ENCODE measurements at regions not wholly inside any gene's neighbourhood (a gene's known extent, or its start where the extent isn't known, plus 50 kb on each side); places are given as distances from the start of the nearest gene placed in this dataset.

- Histone ChIP-seq H3K36me3 (ENCODE audit: control insufficient read depth in 1 of 2, insufficient read depth in 2 of 2, low read length in 1 of 2) (no peaks in the 10 kb centered on the region), H3K9me3 (ENCODE audit: control insufficient read depth, low read length) (no peaks in the 10 kb centered on the region), H3K27me3 (ENCODE audit: control insufficient read depth in 1 of 2, insufficient read depth in 2 of 2, low read length in 1 of 2) (no peaks in the 10 kb centered on the region), H3K27ac (ENCODE audit: low read depth in 1 of 2, low read length in 2 of 2) (no peak overlapping the region), H3K4me1 (ENCODE audit: control insufficient read depth in 1 of 2, insufficient read depth in 2 of 2, low read length in 2 of 2) (no peaks in the 10 kb centered on the region), H3K4me3 (ENCODE audit: low read length in 2 of 2) (no peak overlapping the region)
- ATAC-seq (ENCODE audit: low FRiP score) = no peak
- WGBS, 2 donors = 96% methylated on average over 10 of the region's 10 CpGs
- DNase-seq = no peak
- intact Hi-C loops (cut with DNase I) = no loop called here
Measured at GRCh38 chr18:78830161-78830560, 149.5 kb upstream of the SALL3 start.

- Histone ChIP-seq H3K4me1 (ENCODE audit: control insufficient read depth in 1 of 2, insufficient read depth in 2 of 2, low read length in 2 of 2) (no peaks in the 10 kb centered on the region), H3K27ac (ENCODE audit: low read depth in 1 of 2, low read length in 2 of 2) (no peak overlapping the region), H3K9me3 (ENCODE audit: control insufficient read depth, low read length) (no peaks in the 10 kb centered on the region), H3K27me3 (ENCODE audit: control insufficient read depth in 1 of 2, insufficient read depth in 2 of 2, low read length in 1 of 2) (no peaks in the 10 kb centered on the region), H3K4me3 (ENCODE audit: low read length in 2 of 2) (no peak overlapping the region), H3K36me3 (ENCODE audit: control insufficient read depth in 1 of 2, insufficient read depth in 2 of 2, low read length in 1 of 2) (no peaks in the 10 kb centered on the region)
- 60 to 64% methylated on average over 11 of the region's 11 CpGs for WGBS, 2 donors
- ATAC-seq (ENCODE audit: low FRiP score) = no peak
- intact Hi-C loops (cut with DNase I) = no loop called here
- no peak for DNase-seq
Measured at GRCh38 chr18:78830826-78831225, 148.8 kb upstream of the SALL3 start.

GRCh38 chr18:78831603-78832002 lies 148.0 kb upstream of the SALL3 start:
- no peak for ATAC-seq (ENCODE audit: low FRiP score)
- Histone ChIP-seq H3K27me3 (ENCODE audit: control insufficient read depth in 1 of 2, insufficient read depth in 2 of 2, low read length in 1 of 2) (no peaks in the 10 kb centered on the region), H3K9me3 (ENCODE audit: control insufficient read depth, low read length) (no peaks in the 10 kb centered on the region), H3K36me3 (ENCODE audit: control insufficient read depth in 1 of 2, insufficient read depth in 2 of 2, low read length in 1 of 2) (no peaks in the 10 kb centered on the region), H3K4me3 (ENCODE audit: low read length in 2 of 2) (no peak overlapping the region), H3K4me1 (ENCODE audit: control insufficient read depth in 1 of 2, insufficient read depth in 2 of 2, low read length in 2 of 2) (no peaks in the 10 kb centered on the region), H3K27ac (ENCODE audit: low read depth in 1 of 2, low read length in 2 of 2) (no peak overlapping the region)
- intact Hi-C loops (cut with DNase I) = no loop called here
- no peak for DNase-seq
- WGBS, 2 donors = 25 to 27% methylated on average over 3 of the region's 3 CpGs

GRCh38 chr18:78833833-78834232 lies 145.8 kb upstream of the SALL3 start:
- intact Hi-C loops (cut with DNase I) = no loop called here
- Histone ChIP-seq H3K4me1 (ENCODE audit: control insufficient read depth in 1 of 2, insufficient read depth in 2 of 2, low read length in 2 of 2) (no peaks in the 10 kb centered on the region), H3K27me3 (ENCODE audit: control insufficient read depth in 1 of 2, insufficient read depth in 2 of 2, low read length in 1 of 2) (no peaks in the 10 kb centered on the region), H3K4me3 (ENCODE audit: low read length in 2 of 2) (no peak overlapping the region), H3K27ac (ENCODE audit: low read depth in 1 of 2, low read length in 2 of 2) (no peak overlapping the region), H3K9me3 (ENCODE audit: control insufficient read depth, low read length) (no peaks in the 10 kb centered on the region), H3K36me3 (ENCODE audit: control insufficient read depth in 1 of 2, insufficient read depth in 2 of 2, low read length in 1 of 2) (no peaks in the 10 kb centered on the region)
- ATAC-seq (ENCODE audit: low FRiP score) = no peak
- 80 to 84% methylated on average over 11 of the region's 11 CpGs for WGBS, 2 donors
- no peak for DNase-seq

GRCh38 chr18:78836838-78837237 lies 142.8 kb upstream of the SALL3 start:
- H3K4me3 ChIP-seq (ENCODE audit: low read length in 2 of 2) = no peak overlapping the region
- 89 to 95% methylated on average over 6 of the region's 6 CpGs for WGBS, 2 donors
- H3K36me3 ChIP-seq (ENCODE audit: control insufficient read depth in 1 of 2, insufficient read depth in 2 of 2, low read length in 1 of 2) = no peaks in the 10 kb centered on the region
- H3K27me3 ChIP-seq (ENCODE audit: control insufficient read depth in 1 of 2, insufficient read depth in 2 of 2, low read length in 1 of 2) = no peaks in the 10 kb centered on the region
- H3K9me3 ChIP-seq (ENCODE audit: control insufficient read depth, low read length) = no peaks in the 10 kb centered on the region
- no peaks in the 10 kb centered on the region for H3K4me1 ChIP-seq (ENCODE audit: control insufficient read depth in 1 of 2, insufficient read depth in 2 of 2, low read length in 2 of 2)
- DNase-seq (no peak), ATAC-seq (ENCODE audit: low FRiP score) (no peak)
- no peak overlapping the region for H3K27ac ChIP-seq (ENCODE audit: low read depth in 1 of 2, low read length in 2 of 2)
- intact Hi-C loops (cut with DNase I) = no loop called here

- Histone ChIP-seq H3K9me3 (ENCODE audit: control insufficient read depth, low read length) (no peaks in the 10 kb centered on the region), H3K27me3 (ENCODE audit: control insufficient read depth in 1 of 2, insufficient read depth in 2 of 2, low read length in 1 of 2) (no peaks in the 10 kb centered on the region), H3K36me3 (ENCODE audit: control insufficient read depth in 1 of 2, insufficient read depth in 2 of 2, low read length in 1 of 2) (no peaks in the 10 kb centered on the region), H3K4me3 (ENCODE audit: low read length in 2 of 2) (no peak overlapping the region), H3K4me1 (ENCODE audit: control insufficient read depth in 1 of 2, insufficient read depth in 2 of 2, low read length in 2 of 2) (no peaks in the 10 kb centered on the region), H3K27ac (ENCODE audit: low read depth in 1 of 2, low read length in 2 of 2) (no peak overlapping the region)
- WGBS, 2 donors = 93 to 95% methylated on average over 14 of the region's 14 CpGs
- ATAC-seq (ENCODE audit: low FRiP score) (no peak), DNase-seq (no peak)
- intact Hi-C loops (cut with DNase I) = no loop called here
Measured at GRCh38 chr18:78837754-78838153, 141.9 kb upstream of the SALL3 start.

- WGBS, 2 donors = 86 to 95% methylated on average over 7 of the region's 7 CpGs
- no peak for DNase-seq
- H3K4me1 ChIP-seq (ENCODE audit: control insufficient read depth in 1 of 2, insufficient read depth in 2 of 2, low read length in 2 of 2) = no peaks in the 10 kb centered on the region
- H3K9me3 ChIP-seq (ENCODE audit: control insufficient read depth, low read length) = no peaks in the 10 kb centered on the region
- H3K27me3 ChIP-seq (ENCODE audit: control insufficient read depth in 1 of 2, insufficient read depth in 2 of 2, low read length in 1 of 2) = no peaks in the 10 kb centered on the region
- ATAC-seq (ENCODE audit: low FRiP score) = no peak
- H3K27ac ChIP-seq (ENCODE audit: low read depth in 1 of 2, low read length in 2 of 2) = no peak overlapping the region
- H3K4me3 ChIP-seq (ENCODE audit: low read length in 2 of 2) = no peak overlapping the region
- no peaks in the 10 kb centered on the region for H3K36me3 ChIP-seq (ENCODE audit: control insufficient read depth in 1 of 2, insufficient read depth in 2 of 2, low read length in 1 of 2)
- intact Hi-C loops (cut with DNase I) = no loop called here
Measured at GRCh38 chr18:78838183-78838582, 141.4 kb upstream of the SALL3 start.

- H3K9me3 ChIP-seq (ENCODE audit: control insufficient read depth, low read length) = peaks cover 1% of the 10 kb centered on the region
- no peaks in the 10 kb centered on the region for H3K36me3 ChIP-seq (ENCODE audit: control insufficient read depth in 1 of 2, insufficient read depth in 2 of 2, low read length in 1 of 2)
- no peak overlapping the region for H3K27ac ChIP-seq (ENCODE audit: low read depth in 1 of 2, low read length in 2 of 2)
- no peak for DNase-seq
- ATAC-seq (ENCODE audit: low FRiP score) = no peak
- H3K4me1 ChIP-seq (ENCODE audit: control insufficient read depth in 1 of 2, insufficient read depth in 2 of 2, low read length in 2 of 2) = no peaks in the 10 kb centered on the region
- peaks cover 0 to 2% of the 10 kb centered on the region in 2 donors for H3K27me3 ChIP-seq (ENCODE audit: control insufficient read depth in 1 of 2, insufficient read depth in 2 of 2, low read length in 1 of 2)
- intact Hi-C loops (cut with DNase I) = no loop called here
- H3K4me3 ChIP-seq (ENCODE audit: low read length in 2 of 2) = no peak overlapping the region
- WGBS, 2 donors = 93% methylated on average over 5 of the region's 5 CpGs
Measured at GRCh38 chr18:78849046-78849445, 130.6 kb upstream of the SALL3 start.

GRCh38 chr18:78849458-78849857 lies 130.2 kb upstream of the SALL3 start:
- Histone ChIP-seq H3K4me1 (ENCODE audit: control insufficient read depth in 1 of 2, insufficient read depth in 2 of 2, low read length in 2 of 2) (no peaks in the 10 kb centered on the region), H3K27ac (ENCODE audit: low read depth in 1 of 2, low read length in 2 of 2) (no peak overlapping the region), H3K27me3 (ENCODE audit: control insufficient read depth in 1 of 2, insufficient read depth in 2 of 2, low read length in 1 of 2) (peaks cover 0 to 2% of the 10 kb centered on the region in 2 donors), H3K9me3 (ENCODE audit: control insufficient read depth, low read length) (peaks cover 1% of the 10 kb centered on the region), H3K4me3 (ENCODE audit: low read length in 2 of 2) (no peak overlapping the region), H3K36me3 (ENCODE audit: control insufficient read depth in 1 of 2, insufficient read depth in 2 of 2, low read length in 1 of 2) (no peaks in the 10 kb centered on the region)
- WGBS, 2 donors = 85 to 88% methylated on average over 2 of the region's 2 CpGs
- ATAC-seq (ENCODE audit: low FRiP score) (no peak), DNase-seq (no peak)
- intact Hi-C loops (cut with DNase I) = no loop called here

Measured in aorta (tissue), 5 donors.